ENCODE measurements at regions not wholly inside any gene's neighbourhood (a gene's known extent, or its start where the extent isn't known, plus 50 kb on each side); places are given as distances from the start of the nearest gene placed in this dataset.

DNA sequence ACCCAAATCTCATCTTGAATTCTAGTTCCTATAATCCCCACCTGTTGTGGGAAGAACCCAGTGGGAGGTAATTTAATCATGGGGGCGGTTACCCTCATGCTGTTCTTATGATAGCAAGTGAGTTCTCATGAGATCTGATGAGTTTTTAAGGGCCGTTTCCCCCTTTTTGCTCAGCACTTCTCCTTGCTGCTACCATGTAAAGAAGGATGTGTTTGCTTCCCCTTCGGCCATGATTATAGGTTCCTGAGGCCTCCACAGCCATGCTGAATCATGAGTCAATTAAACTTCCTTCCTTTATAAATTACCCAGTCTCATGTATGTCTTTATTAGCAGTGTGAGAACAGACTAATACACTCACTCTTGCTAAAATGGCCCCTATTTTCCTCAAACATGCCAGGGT lies 374.7 kb downstream of the TUSC7 start:
- Histone ChIP-seq H2BK15ac (replicated peaks; ENCODE audit: low read depth) (no peak overlapping the region), H3K4me1 (ENCODE audit: control insufficient read depth, low read depth, low read length) (peaks cover 3% of the 10 kb centered on the region), H3K27ac (ENCODE audit: low read depth, low read length) (no peak overlapping the region), H2BK5ac (ENCODE audit: low read length) (no peak overlapping the region), H3K18ac (ENCODE audit: low read length) (no peak overlapping the region), H4K8ac (ENCODE audit: low read depth, low read length) (no peak overlapping the region), H3K56ac (ENCODE audit: low read length) (no peak overlapping the region), H3K4me3 (ENCODE audit: low read length) (no peak overlapping the region), H3K23ac (ENCODE audit: low read length) (no peak overlapping the region), H3K9ac (ENCODE audit: low read length) (no peak overlapping the region), H2BK120ac (ENCODE audit: low read depth, low read length) (no peak overlapping the region), H3K4ac (ENCODE audit: low read depth, low read length) (no peak overlapping the region), H3K27me3 (ENCODE audit: insufficient read depth, low read length, poor library complexity) (no peaks in the 10 kb centered on the region), H3K36me3 (ENCODE audit: control insufficient read depth, insufficient read depth, low read length) (no peaks in the 10 kb centered on the region), H3K4me2 (ENCODE audit: low read length) (no peak overlapping the region), H4K5ac (ENCODE audit: low read length) (no peak overlapping the region), H2AK5ac (ENCODE audit: low read length) (no peak overlapping the region), H3K79me2 (ENCODE audit: control insufficient read depth, insufficient read depth, low read length) (no peaks in the 10 kb centered on the region), H3K79me1 (ENCODE audit: low read length) (no peaks in the 10 kb centered on the region)
- no peak for DNase-seq
- no CpG with 5 or more reads among the region's 3 CpGs for WGBS (ENCODE audit: extremely low coverage, insufficient coverage, low lambda C conversion rate)

GRCh38 chr3:117084739-117085270 lies 375.2 kb downstream of the TUSC7 start:
- no peaks in the 10 kb centered on the region for H3K79me1 ChIP-seq (ENCODE audit: low read length)
- H3K9ac ChIP-seq (ENCODE audit: low read length): no peak overlapping the region
- no peak overlapping the region for H3K23ac ChIP-seq (ENCODE audit: low read length)
- no peaks in the 10 kb centered on the region for H3K27me3 ChIP-seq (ENCODE audit: insufficient read depth, low read length, poor library complexity)
- H3K4ac ChIP-seq (ENCODE audit: low read depth, low read length): no peak overlapping the region
- H3K56ac ChIP-seq (ENCODE audit: low read length): no peak overlapping the region
- H3K18ac ChIP-seq (ENCODE audit: low read length): no peak overlapping the region
- no peak overlapping the region for H4K5ac ChIP-seq (ENCODE audit: low read length)
- H3K79me2 ChIP-seq (ENCODE audit: control insufficient read depth, insufficient read depth, low read length): no peaks in the 10 kb centered on the region
- no peak overlapping the region for H3K27ac ChIP-seq (ENCODE audit: low read depth, low read length)
- peaks cover 3% of the 10 kb centered on the region for H3K4me1 ChIP-seq (ENCODE audit: control insufficient read depth, low read depth, low read length)
- H3K4me3 ChIP-seq (ENCODE audit: low read length): no peak overlapping the region
- no peak overlapping the region for H2BK120ac ChIP-seq (ENCODE audit: low read depth, low read length)
- WGBS (ENCODE audit: extremely low coverage, insufficient coverage, low lambda C conversion rate): no CpG with 5 or more reads among the region's 3 CpGs
- no peak overlapping the region for H2AK5ac ChIP-seq (ENCODE audit: low read length)
- no peak overlapping the region for H2BK15ac ChIP-seq (replicated peaks; ENCODE audit: low read depth)
- H2BK5ac ChIP-seq (ENCODE audit: low read length): no peak overlapping the region
- no peak overlapping the region for H4K8ac ChIP-seq (ENCODE audit: low read depth, low read length)
- H3K36me3 ChIP-seq (ENCODE audit: control insufficient read depth, insufficient read depth, low read length): no peaks in the 10 kb centered on the region
- DNase-seq: no peak
- no peak overlapping the region for H3K4me2 ChIP-seq (ENCODE audit: low read length)

GRCh38 chr3:117091676-117092075 lies 382.1 kb downstream of the TUSC7 start:
- H3K27ac ChIP-seq (ENCODE audit: low read depth, low read length): no peak overlapping the region
- no peaks in the 10 kb centered on the region for H3K36me3 ChIP-seq (ENCODE audit: control insufficient read depth, insufficient read depth, low read length)
- H4K5ac ChIP-seq (ENCODE audit: low read length): no peak overlapping the region
- H3K23ac ChIP-seq (ENCODE audit: low read length): no peak overlapping the region
- H3K56ac ChIP-seq (ENCODE audit: low read length): no peak overlapping the region
- no peak overlapping the region for H2BK5ac ChIP-seq (ENCODE audit: low read length)
- no peak overlapping the region for H3K4ac ChIP-seq (ENCODE audit: low read depth, low read length)
- no peak overlapping the region for H3K9ac ChIP-seq (ENCODE audit: low read length)
- H3K4me3 ChIP-seq (ENCODE audit: low read length): no peak overlapping the region
- H2BK15ac ChIP-seq (replicated peaks; ENCODE audit: low read depth): no peak overlapping the region
- no peak overlapping the region for H3K4me2 ChIP-seq (ENCODE audit: low read length)
- H2BK120ac ChIP-seq (ENCODE audit: low read depth, low read length): no peak overlapping the region
- no peak overlapping the region for H4K8ac ChIP-seq (ENCODE audit: low read depth, low read length)
- no peaks in the 10 kb centered on the region for H3K27me3 ChIP-seq (ENCODE audit: insufficient read depth, low read length, poor library complexity)
- H3K4me1 ChIP-seq (ENCODE audit: control insufficient read depth, low read depth, low read length): no peaks in the 10 kb centered on the region
- no peaks in the 10 kb centered on the region for H3K79me1 ChIP-seq (ENCODE audit: low read length)
- H3K79me2 ChIP-seq (ENCODE audit: control insufficient read depth, insufficient read depth, low read length): no peaks in the 10 kb centered on the region
- no peak overlapping the region for H2AK5ac ChIP-seq (ENCODE audit: low read length)
- H3K18ac ChIP-seq (ENCODE audit: low read length): no peak overlapping the region
- no CpG with 5 or more reads among the region's 1 CpG for WGBS (ENCODE audit: extremely low coverage, insufficient coverage, low lambda C conversion rate)
- no peak for DNase-seq

GRCh38 chr3:117096549-117096948 lies 387.0 kb downstream of the TUSC7 start:
- no peak overlapping the region for H3K23ac ChIP-seq (ENCODE audit: low read length)
- no peaks in the 10 kb centered on the region for H3K27me3 ChIP-seq (ENCODE audit: insufficient read depth, low read length, poor library complexity)
- no peaks in the 10 kb centered on the region for H3K4me1 ChIP-seq (ENCODE audit: control insufficient read depth, low read depth, low read length)
- H2AK5ac ChIP-seq (ENCODE audit: low read length): no peak overlapping the region
- H2BK15ac ChIP-seq (replicated peaks; ENCODE audit: low read depth): no peak overlapping the region
- no peaks in the 10 kb centered on the region for H3K79me2 ChIP-seq (ENCODE audit: control insufficient read depth, insufficient read depth, low read length)
- H3K4me3 ChIP-seq (ENCODE audit: low read length): no peak overlapping the region
- H2BK5ac ChIP-seq (ENCODE audit: low read length): no peak overlapping the region
- H3K18ac ChIP-seq (ENCODE audit: low read length): no peak overlapping the region
- H3K79me1 ChIP-seq (ENCODE audit: low read length): no peaks in the 10 kb centered on the region
- H3K9ac ChIP-seq (ENCODE audit: low read length): no peak overlapping the region
- H4K8ac ChIP-seq (ENCODE audit: low read depth, low read length): no peak overlapping the region
- H4K5ac ChIP-seq (ENCODE audit: low read length): no peak overlapping the region
- H3K4ac ChIP-seq (ENCODE audit: low read depth, low read length): no peak overlapping the region
- no peak for DNase-seq
- no peak overlapping the region for H2BK120ac ChIP-seq (ENCODE audit: low read depth, low read length)
- H3K27ac ChIP-seq (ENCODE audit: low read depth, low read length): no peak overlapping the region
- H3K4me2 ChIP-seq (ENCODE audit: low read length): no peak overlapping the region
- WGBS (ENCODE audit: extremely low coverage, insufficient coverage, low lambda C conversion rate): no CpG with 5 or more reads among the region's 4 CpGs
- H3K36me3 ChIP-seq (ENCODE audit: control insufficient read depth, insufficient read depth, low read length): no peaks in the 10 kb centered on the region
- no peak overlapping the region for H3K56ac ChIP-seq (ENCODE audit: low read length)

GRCh38 chr3:117097351-117097750 lies 387.8 kb downstream of the TUSC7 start:
- Histone ChIP-seq H2BK15ac (replicated peaks; ENCODE audit: low read depth) (no peak overlapping the region), H4K5ac (ENCODE audit: low read length) (no peak overlapping the region), H3K9ac (ENCODE audit: low read length) (no peak overlapping the region), H3K79me2 (ENCODE audit: control insufficient read depth, insufficient read depth, low read length) (no peaks in the 10 kb centered on the region), H2AK5ac (ENCODE audit: low read length) (no peak overlapping the region), H3K79me1 (ENCODE audit: low read length) (no peaks in the 10 kb centered on the region), H2BK120ac (ENCODE audit: low read depth, low read length) (no peak overlapping the region), H3K4me2 (ENCODE audit: low read length) (no peak overlapping the region), H2BK5ac (ENCODE audit: low read length) (no peak overlapping the region), H3K4me3 (ENCODE audit: low read length) (no peak overlapping the region), H3K4ac (ENCODE audit: low read depth, low read length) (no peak overlapping the region), H3K27ac (ENCODE audit: low read depth, low read length) (no peak overlapping the region), H3K4me1 (ENCODE audit: control insufficient read depth, low read depth, low read length) (no peaks in the 10 kb centered on the region), H3K18ac (ENCODE audit: low read length) (no peak overlapping the region), H3K27me3 (ENCODE audit: insufficient read depth, low read length, poor library complexity) (no peaks in the 10 kb centered on the region), H4K8ac (ENCODE audit: low read depth, low read length) (no peak overlapping the region), H3K56ac (ENCODE audit: low read length) (no peak overlapping the region), H3K36me3 (ENCODE audit: control insufficient read depth, insufficient read depth, low read length) (no peaks in the 10 kb centered on the region), H3K23ac (ENCODE audit: low read length) (no peak overlapping the region)
- DNase-seq: no peak

GRCh38 chr3:117101697-117102096 lies 392.1 kb downstream of the TUSC7 start:
- Histone ChIP-seq H2BK5ac (ENCODE audit: low read length) (no peak overlapping the region), H3K18ac (ENCODE audit: low read length) (no peak overlapping the region)
- WGBS (ENCODE audit: extremely low coverage, insufficient coverage, low lambda C conversion rate): no CpG with 5 or more reads among the region's 1 CpG

More at GRCh38 chr3:117101697-117102096, 392.1 kb downstream of the TUSC7 start:
- Histone ChIP-seq H4K5ac (ENCODE audit: low read length) (no peak overlapping the region), H3K4me2 (ENCODE audit: low read length) (no peak overlapping the region), H3K79me1 (ENCODE audit: low read length) (no peaks in the 10 kb centered on the region), H3K79me2 (ENCODE audit: control insufficient read depth, insufficient read depth, low read length) (no peaks in the 10 kb centered on the region), H2BK120ac (ENCODE audit: low read depth, low read length) (no peak overlapping the region), H3K9ac (ENCODE audit: low read length) (no peak overlapping the region), H3K23ac (ENCODE audit: low read length) (no peak overlapping the region), H3K4me1 (ENCODE audit: control insufficient read depth, low read depth, low read length) (peaks cover 4% of the 10 kb centered on the region), H3K27ac (ENCODE audit: low read depth, low read length) (no peak overlapping the region), H3K27me3 (ENCODE audit: insufficient read depth, low read length, poor library complexity) (no peaks in the 10 kb centered on the region), H3K4me3 (ENCODE audit: low read length) (no peak overlapping the region), H2BK15ac (replicated peaks; ENCODE audit: low read depth) (no peak overlapping the region), H4K8ac (ENCODE audit: low read depth, low read length) (no peak overlapping the region), H3K36me3 (ENCODE audit: control insufficient read depth, insufficient read depth, low read length) (no peaks in the 10 kb centered on the region), H2AK5ac (ENCODE audit: low read length) (no peak overlapping the region), H3K4ac (ENCODE audit: low read depth, low read length) (no peak overlapping the region), H3K56ac (ENCODE audit: low read length) (no peak overlapping the region)
- DNase-seq: no peak

Measured in mesendoderm (in vitro differentiated cells).